ENCODE measurements at regions not wholly inside any gene's neighbourhood (a gene's known extent, or its start where the extent isn't known, plus 50 kb on each side); places are given as distances from the start of the nearest gene placed in this dataset.

GRCh38 chr1:219820551-219820950 lies 107.8 kb downstream of the SLC30A10 start:
- no peak for TF ChIP-seq CTCF (conservative IDR thresholded peaks at IDR 0.05; ENCODE audit: low read length)
- TF ChIP-seq EZH2phosphoT487 (IDR thresholded peaks at IDR 0.05; ENCODE audit: borderline replicate concordance), result no peak
